RWPE1 (cell line): ENCODE measurements at regions not wholly inside any gene's neighbourhood (a gene's known extent, or its start where the extent isn't known, plus 50 kb on each side); places are given as distances from the start of the nearest gene placed in this dataset.

Source experiments
- CTCF ChIA-PET: fragments of 350-600 bp; sonication (Branson Sonifier 250); formaldehyde crosslinking; extraction: SDS; loops from one replicate; lab custom pipeline; 2021; lab: Yijun Ruan, JAX
- POLR2A ChIA-PET: fragments of 400-600 bp; formaldehyde crosslinking; extraction: SDS; loops from one replicate; lab custom pipeline; 2020; ENCODE audit warnings: antibody characterized with exemption; ENCODE audit not compliant: low non-redundant PET; lab: Yijun Ruan, JAX
- DNase-seq: peaks from one replicate; pipeline ENCODE4 v3.0.0; 2012; ENCODE audit warnings: low spot score
- H3K27ac ChIP-seq: fragments of 450-650 bp; 2 replicates; pipeline ENCODE4 v1.5.1; 2017
- CTCF ChIP-seq: fragments of 450-650 bp; conservative IDR thresholded peaks from 2 replicates; pipeline ENCODE4 v1.5.1; 2017; ENCODE audit warnings: low read depth, mild to moderate bottlenecking

- no peak for DNase-seq
- H3K27ac ChIP-seq = no peak overlapping the region
- ChIA-PET POLR2A (no interaction called here), CTCF (no interaction called here)
- no peak for TF ChIP-seq CTCF
Observed at GRCh38 chr21:15276243-15276642, 211.4 kb upstream of the NRIP1 start.

- DNase-seq = no peak
- CTCF ChIA-PET = no interaction called here
Observed at GRCh38 chr21:15277466-15277865, 212.7 kb upstream of the NRIP1 start.

GRCh38 chr21:15278279-15278678 lies 213.5 kb upstream of the NRIP1 start:
- POLR2A ChIA-PET = no interaction called here
- DNase-seq = no peak
- H3K27ac ChIP-seq = no peak overlapping the region
- CTCF ChIA-PET = interaction anchor here (0.7 kb wide), 1 partner anchor 23 kb away, joined by 5 read pairs; no protein-coding TSS in a partner anchor
- TF ChIP-seq CTCF = no peak

More at GRCh38 chr21:15277466-15277865, 212.7 kb upstream of the NRIP1 start:
- POLR2A ChIA-PET = no interaction called here
- no peak overlapping the region for H3K27ac ChIP-seq
- TF ChIP-seq CTCF = no peak

GRCh38 chr21:15278851-15279250 lies 214.1 kb upstream of the NRIP1 start:
- ChIA-PET CTCF (no interaction called here), POLR2A (no interaction called here)
- TF ChIP-seq CTCF = no peak
- DNase-seq = no peak
- H3K27ac ChIP-seq = no peak overlapping the region

- ChIA-PET CTCF (no interaction called here), POLR2A (no interaction called here)
- DNase-seq = peak; percentile 11
- H3K27ac ChIP-seq = no peak overlapping the region
- no peak for TF ChIP-seq CTCF
Observed at GRCh38 chr21:15279482-15279881, 214.7 kb upstream of the NRIP1 start.

- ChIA-PET CTCF (no interaction called here), POLR2A (no interaction called here)
- no peak overlapping the region for H3K27ac ChIP-seq
- DNase-seq = no peak
- TF ChIP-seq CTCF = no peak
Observed at GRCh38 chr21:15281714-15282113, 216.9 kb upstream of the NRIP1 start.

- no peak overlapping the region for H3K27ac ChIP-seq
- ChIA-PET POLR2A (no interaction called here), CTCF (no interaction called here)
- no peak for DNase-seq
- TF ChIP-seq CTCF = no peak
Observed at GRCh38 chr21:15282665-15283064, 217.9 kb upstream of the NRIP1 start.
